HEK293T (cell line): ENCODE measurements at regions not wholly inside any gene's neighbourhood (a gene's known extent, or its start where the extent isn't known, plus 50 kb on each side); places are given as distances from the start of the nearest gene placed in this dataset.

Source experiments
- CTCF ChIA-PET: fragments of 350-600 bp; formaldehyde crosslinking; extraction: SDS; loops from one replicate; lab custom pipeline; 2021; ENCODE audit warnings: antibody characterized with exemption, inconsistent platforms; lab: Yijun Ruan, JAX
- POLR2A ChIA-PET: fragments of 350-600 bp; formaldehyde crosslinking; extraction: SDS; loops from one replicate; lab custom pipeline; 2020; ENCODE audit warnings: antibody characterized with exemption, inconsistent platforms; lab: Yijun Ruan, JAX
- DNase-seq: peaks from one replicate; pipeline ENCODE4 v3.0.0; 2012; ENCODE audit warnings: mixed read lengths; ENCODE audit errors: extremely low spot score
- ARNT ChIP-seq: fragments of 450-650 bp; IDR thresholded peaks from 2 replicates; pipeline ENCODE4 v1.6.1; 2017; ENCODE audit warnings: mild to moderate bottlenecking
- BHLHE40 ChIP-seq: fragments of 450-650 bp; IDR thresholded peaks from 2 replicates; pipeline ENCODE4 v1.6.1; 2016; ENCODE audit warnings: mild to moderate bottlenecking, moderate library complexity, borderline replicate concordance
- CTBP1 ChIP-seq: fragments of 450-650 bp; IDR thresholded peaks from 2 replicates; pipeline ENCODE4 v1.6.1; 2016; ENCODE audit warnings: borderline replicate concordance
- ELF4 ChIP-seq: fragments of 450-650 bp; IDR thresholded peaks from 2 replicates; pipeline ENCODE4 v1.6.1; 2017; ENCODE audit warnings: antibody characterized with exemption
- FOXA1 ChIP-seq: fragments of 450-650 bp; IDR thresholded peaks from 2 replicates; pipeline ENCODE4 v1.6.1; 2016; ENCODE audit warnings: mild to moderate bottlenecking
- FOXK2 ChIP-seq: fragments of 450-650 bp; IDR thresholded peaks from 2 replicates; pipeline ENCODE4 v1.6.1; 2016; ENCODE audit warnings: mild to moderate bottlenecking
- FOXM1 ChIP-seq: fragments of 450-650 bp; IDR thresholded peaks from 2 replicates; pipeline ENCODE4 v1.6.1; 2017; ENCODE audit warnings: mild to moderate bottlenecking, borderline replicate concordance
- HDGF ChIP-seq: fragments of 450-650 bp; IDR thresholded peaks from 2 replicates; pipeline ENCODE4 v1.6.1; 2017; ENCODE audit warnings: antibody characterized with exemption, borderline replicate concordance
- L3MBTL2 ChIP-seq: fragments of 450-650 bp; conservative IDR thresholded peaks from 2 replicates; pipeline ENCODE4 v1.6.1; 2016; ENCODE audit warnings: mild to moderate bottlenecking
- LEF1 ChIP-seq: fragments of 450-650 bp; IDR thresholded peaks from 2 replicates; pipeline ENCODE4 v1.6.1; 2017; ENCODE audit warnings: mild to moderate bottlenecking, borderline replicate concordance
- NFRKB ChIP-seq: fragments of 450-650 bp; IDR thresholded peaks from 2 replicates; pipeline ENCODE4 v1.6.1; 2016; ENCODE audit warnings: mild to moderate bottlenecking, moderate library complexity
- SP1 ChIP-seq: fragments of 450-650 bp; IDR thresholded peaks from 2 replicates; pipeline ENCODE4 v1.6.1; 2017
- SUZ12 ChIP-seq: fragments of 450-650 bp; IDR thresholded peaks from 2 replicates; pipeline ENCODE4 v1.6.1; 2016; ENCODE audit warnings: mild to moderate bottlenecking
- TARDBP ChIP-seq: fragments of 450-650 bp; IDR thresholded peaks from 2 replicates; pipeline ENCODE4 v1.6.1; 2016
- ZNF384 ChIP-seq: fragments of 450-650 bp; IDR thresholded peaks from 2 replicates; pipeline ENCODE4 v1.6.1; 2016
- TF ChIP-seq, protein P1 (sequence below): fragments of 450-650 bp; IDR thresholded peaks from 2 replicates; pipeline ENCODE4 v1.6.1; 2016

DNA sequence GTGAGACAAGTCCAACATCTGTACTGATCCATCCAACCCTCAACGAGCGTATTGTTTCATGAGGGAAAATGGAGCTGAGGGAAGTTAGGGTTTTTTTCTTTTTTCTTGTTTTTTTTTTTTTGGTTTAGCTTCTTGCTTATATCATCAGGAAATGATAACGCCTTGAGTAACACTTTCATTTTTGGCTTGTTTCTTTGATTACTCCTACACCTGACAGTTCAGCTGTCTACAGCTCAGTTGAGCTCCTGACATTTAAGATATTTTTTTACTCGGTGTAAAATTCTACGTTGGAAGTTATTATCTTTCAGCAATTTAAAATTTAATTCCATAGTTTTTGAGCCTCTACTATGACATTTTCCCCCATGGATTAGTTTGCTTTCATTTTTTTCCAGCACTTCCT lies 691.0 kb upstream of the HTR2C start:
- POLR2A ChIA-PET = no interaction called here
- TF ChIP-seq LEF1 (no peak), FOXK2 (no peak), FOXM1 (no peak), L3MBTL2 (no peak), ARNT (no peak), SUZ12 (no peak)
- TF ChIP-seq, protein P1, sequence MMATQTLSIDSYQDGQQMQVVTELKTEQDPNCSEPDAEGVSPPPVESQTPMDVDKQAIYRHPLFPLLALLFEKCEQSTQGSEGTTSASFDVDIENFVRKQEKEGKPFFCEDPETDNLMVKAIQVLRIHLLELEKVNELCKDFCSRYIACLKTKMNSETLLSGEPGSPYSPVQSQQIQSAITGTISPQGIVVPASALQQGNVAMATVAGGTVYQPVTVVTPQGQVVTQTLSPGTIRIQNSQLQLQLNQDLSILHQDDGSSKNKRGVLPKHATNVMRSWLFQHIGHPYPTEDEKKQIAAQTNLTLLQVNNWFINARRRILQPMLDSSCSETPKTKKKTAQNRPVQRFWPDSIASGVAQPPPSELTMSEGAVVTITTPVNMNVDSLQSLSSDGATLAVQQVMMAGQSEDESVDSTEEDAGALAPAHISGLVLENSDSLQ = no peak

GRCh38 chrX:113892401-113892800 lies 691.5 kb upstream of the HTR2C start:
- TF ChIP-seq SUZ12 (no peak), FOXK2 (no peak), BHLHE40 (no peak), LEF1 (no peak), HDGF (no peak), NFRKB (no peak), ZNF384 (no peak), SP1 (no peak), L3MBTL2 (no peak)
- ChIA-PET POLR2A (no interaction called here), CTCF (no interaction called here)
- no peak for DNase-seq

More for the DNA sequence above, 691.0 kb upstream of the HTR2C start:
- CTCF ChIA-PET = no interaction called here
- no peak for DNase-seq

GRCh38 chrX:113873056-113873455 lies 710.8 kb upstream of the HTR2C start:
- no peak for TF ChIP-seq LEF1
- no peak for TF ChIP-seq ZNF384
- TF ChIP-seq FOXA1 = no peak
- no peak for TF ChIP-seq TARDBP
- TF ChIP-seq CTBP1 = no peak
- DNase-seq = no peak
- CTCF ChIA-PET = no interaction called here
- POLR2A ChIA-PET = no interaction called here

GRCh38 chrX:113868711-113869110 lies 715.2 kb upstream of the HTR2C start:
- DNase-seq = no peak
- TF ChIP-seq BHLHE40 = no peak
- TF ChIP-seq ELF4 = no peak
- TF ChIP-seq TARDBP = no peak
- TF ChIP-seq, protein P1 = no peak
- POLR2A ChIA-PET = no interaction called here
- CTCF ChIA-PET = no interaction called here

DNA sequence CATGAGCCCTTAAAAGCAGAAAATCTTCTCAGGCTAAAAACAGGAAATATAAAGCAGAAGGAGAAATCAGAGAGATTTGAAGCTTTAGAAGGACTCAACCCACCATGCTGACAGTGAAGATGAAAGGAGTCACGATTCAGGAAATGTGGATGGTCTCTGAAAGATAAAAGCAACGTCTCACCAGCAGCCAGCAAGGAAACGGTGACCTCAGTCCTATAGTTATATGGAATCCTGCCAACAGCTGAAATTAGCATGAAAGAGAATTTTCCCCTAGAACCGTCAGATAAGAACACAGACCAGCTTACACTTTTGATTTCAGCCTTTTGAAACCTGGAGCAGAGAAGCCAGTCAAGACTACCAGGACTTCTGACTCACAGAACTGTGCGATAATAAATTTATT lies 715.7 kb upstream of the HTR2C start:
- ChIA-PET POLR2A (no interaction called here), CTCF (no interaction called here)
- TF ChIP-seq, protein P1 = no peak
- TF ChIP-seq CTBP1 (no peak), BHLHE40 (no peak), FOXM1 (no peak), FOXA1 (no peak), LEF1 (no peak), SUZ12 (no peak), TARDBP (no peak), HDGF (no peak), ZNF384 (no peak), FOXK2 (no peak), ARNT (no peak)
- DNase-seq = no peak

DNA sequence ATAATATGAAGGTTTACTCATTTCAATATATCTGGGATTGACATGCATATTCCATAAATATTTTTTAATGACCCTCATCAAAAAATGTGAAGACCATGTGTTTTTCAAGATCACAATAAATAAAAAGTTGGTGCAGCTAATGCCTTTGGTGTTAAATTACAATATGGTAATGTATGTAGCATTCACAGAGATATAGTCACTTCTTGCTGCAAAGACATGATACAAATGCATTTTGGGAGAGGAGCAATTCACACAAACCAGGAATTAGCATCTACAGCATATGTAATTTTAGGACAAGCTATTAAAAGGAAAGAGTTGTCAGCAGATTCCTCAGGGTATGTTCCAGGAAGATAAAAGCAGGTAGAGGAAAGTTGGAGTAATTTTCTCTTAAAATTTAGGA lies 734.5 kb upstream of the HTR2C start:
- no peak for TF ChIP-seq LEF1
- no peak for TF ChIP-seq TARDBP
- TF ChIP-seq CTBP1 = no peak
- no peak for TF ChIP-seq FOXA1
- no peak for TF ChIP-seq SP1
- no peak for TF ChIP-seq L3MBTL2
- no peak for TF ChIP-seq SUZ12
- TF ChIP-seq NFRKB = no peak
- TF ChIP-seq FOXM1 = no peak
- no peak for TF ChIP-seq BHLHE40
- no peak for TF ChIP-seq FOXK2
- TF ChIP-seq, protein P1 = no peak
- TF ChIP-seq HDGF = no peak
- TF ChIP-seq ELF4 = no peak
- no peak for TF ChIP-seq ZNF384
- no peak for TF ChIP-seq ARNT
- ChIA-PET POLR2A (no interaction called here), CTCF (no interaction called here)
- DNase-seq = no peak
